ENCODE measurements at regions not wholly inside any gene's neighbourhood (a gene's known extent, or its start where the extent isn't known, plus 50 kb on each side); places are given as distances from the start of the nearest gene placed in this dataset.
A peak's percentile ranks its signal among the peaks of the same experiment; 100 is the strongest.

- Histone ChIP-seq H3K23ac (ENCODE audit: insufficient read length, low read depth, low read length) (no peak overlapping the region), H3T11ph (ENCODE audit: low read length) (no peak overlapping the region), H3K79me1 (ENCODE audit: insufficient read depth, low read depth, low read length, poor library complexity, severe bottlenecking) (no peaks in the 10 kb centered on the region), H3K18ac (ENCODE audit: insufficient read length, low read depth, low read length) (no peak overlapping the region), H2BK5ac (ENCODE audit: insufficient read length, low read length) (no peak overlapping the region), H4K5ac (ENCODE audit: insufficient read length, low read depth, low read length) (no peak overlapping the region), H3K23me2 (ENCODE audit: insufficient read length, low read depth, low read length, poor library complexity, severe bottlenecking) (no peaks in the 10 kb centered on the region), H2AFZ (ENCODE audit: low read length) (no peak overlapping the region), H3K4ac (ENCODE audit: low read depth, low read length) (no peak overlapping the region), H2AK5ac (ENCODE audit: insufficient read length, low read length) (no peak overlapping the region), H3K9me3 (ENCODE audit: control insufficient read depth, low read depth, low read length) (no peaks in the 10 kb centered on the region), H4K20me1 (ENCODE audit: control insufficient read depth, insufficient read depth, insufficient read length) (no peaks in the 10 kb centered on the region), H3K4me1 (ENCODE audit: insufficient read depth, low read length) (peaks cover 5% of the 10 kb centered on the region; the same call in 1 of the 2 replicates), H2BK120ac (ENCODE audit: low read depth, low read length, poor library complexity, severe bottlenecking) (no peak overlapping the region), H2BK20ac (ENCODE audit: low read depth, low read length, poor library complexity, severe bottlenecking) (no peak overlapping the region), H3K14ac (ENCODE audit: insufficient read depth, low read length) (no peak overlapping the region), H3K56ac (ENCODE audit: insufficient read length, low read depth, low read length) (no peak overlapping the region), H2BK12ac (ENCODE audit: insufficient read length, low read depth, low read length) (no peak overlapping the region), H4K91ac (ENCODE audit: insufficient read length, low read depth, low read length) (no peak overlapping the region), H2BK15ac (ENCODE audit: low read depth, low read length) (no peak overlapping the region), H4K8ac (replicated peaks; ENCODE audit: insufficient read length, low read depth, low read length) (no peak overlapping the region), H3K9ac (ENCODE audit: extremely low read depth, insufficient read length, low read length) (no peak overlapping the region), H3K79me2 (ENCODE audit: insufficient read depth, low read length) (no peaks in the 10 kb centered on the region), H3K4me2 (ENCODE audit: insufficient read depth, insufficient read length, low read length) (no peak overlapping the region), H3K27me3 (ENCODE audit: insufficient read depth, low read length) (no peaks in the 10 kb centered on the region), H3K27ac (ENCODE audit: insufficient read length, low read depth, low read length) (no peak overlapping the region)
- Mint-ChIP-seq H3K4me1 (peaks cover 51 to 55% of the 10 kb centered on the region in 2 experiments), H3K9me3 (peaks cover 4 to 11% of the 10 kb centered on the region in 2 experiments), H3K27me3 (ENCODE audit: low read depth) (peaks cover 4% of the 10 kb centered on the region), H3K4me3 (no peak overlapping the region), H3K36me3 (ENCODE audit: insufficient read depth in 1 of 3, low read depth in 3 of 3) (peaks cover 0 to 13% (median 2%) of the 10 kb centered on the region in 3 experiments; a peak in 4 of 7 replicates), H3K27ac (peak overlapping the region in 1 of 3 experiments; percentile 34; a peak in 1 of 7 replicates)
- no peak for DNase-seq
- TF ChIP-seq CTCF (conservative IDR thresholded peaks at IDR 0.05): no peak
- WGBS (ENCODE audit: extremely low coverage, insufficient read length, low lambda C conversion rate): no CpG with 5 or more reads among the region's 1 CpG
These were observed 236.9 kb upstream of the HES1 start for GRCh38 chr3:193899001-193899400.

Data from H9 (cell line).